ENCODE measurements at regions not wholly inside any gene's neighbourhood (a gene's known extent, or its start where the extent isn't known, plus 50 kb on each side); places are given as distances from the start of the nearest gene placed in this dataset.

DNA sequence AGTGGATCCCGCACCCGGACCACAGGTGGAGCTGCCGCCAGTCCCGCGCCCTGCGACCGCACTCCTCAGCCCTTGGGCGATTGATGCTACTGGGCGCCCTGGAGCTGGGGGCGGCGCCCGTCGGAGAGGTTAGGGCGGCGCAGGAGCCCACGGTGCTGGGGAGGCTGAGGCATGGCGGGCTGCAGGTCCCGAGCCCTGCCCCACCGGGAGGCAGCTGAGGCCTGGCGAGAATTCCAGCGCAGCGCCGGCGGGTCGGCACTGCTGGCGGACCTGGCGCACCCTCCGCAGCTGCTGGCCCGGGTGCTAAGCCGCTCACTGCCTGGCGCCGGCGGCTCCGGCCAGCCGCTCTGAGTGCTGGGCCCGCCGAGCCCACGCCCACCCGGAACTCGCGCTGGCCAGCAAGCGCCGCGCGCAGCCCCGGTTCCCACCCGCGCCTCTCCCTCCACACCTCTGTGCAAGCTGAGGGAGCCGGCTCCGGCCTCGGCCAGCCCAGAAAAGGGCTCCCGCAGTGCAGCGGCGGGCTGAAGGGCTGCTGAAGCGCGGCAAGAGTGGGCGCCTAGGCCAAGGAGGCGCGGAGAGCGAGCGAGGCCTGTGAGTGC lies 1256.5 kb downstream of the STIM2 start:
- DNase-seq (ENCODE audit: low read depth, low spot score) = no peak
- TF ChIP-seq, protein P1, sequence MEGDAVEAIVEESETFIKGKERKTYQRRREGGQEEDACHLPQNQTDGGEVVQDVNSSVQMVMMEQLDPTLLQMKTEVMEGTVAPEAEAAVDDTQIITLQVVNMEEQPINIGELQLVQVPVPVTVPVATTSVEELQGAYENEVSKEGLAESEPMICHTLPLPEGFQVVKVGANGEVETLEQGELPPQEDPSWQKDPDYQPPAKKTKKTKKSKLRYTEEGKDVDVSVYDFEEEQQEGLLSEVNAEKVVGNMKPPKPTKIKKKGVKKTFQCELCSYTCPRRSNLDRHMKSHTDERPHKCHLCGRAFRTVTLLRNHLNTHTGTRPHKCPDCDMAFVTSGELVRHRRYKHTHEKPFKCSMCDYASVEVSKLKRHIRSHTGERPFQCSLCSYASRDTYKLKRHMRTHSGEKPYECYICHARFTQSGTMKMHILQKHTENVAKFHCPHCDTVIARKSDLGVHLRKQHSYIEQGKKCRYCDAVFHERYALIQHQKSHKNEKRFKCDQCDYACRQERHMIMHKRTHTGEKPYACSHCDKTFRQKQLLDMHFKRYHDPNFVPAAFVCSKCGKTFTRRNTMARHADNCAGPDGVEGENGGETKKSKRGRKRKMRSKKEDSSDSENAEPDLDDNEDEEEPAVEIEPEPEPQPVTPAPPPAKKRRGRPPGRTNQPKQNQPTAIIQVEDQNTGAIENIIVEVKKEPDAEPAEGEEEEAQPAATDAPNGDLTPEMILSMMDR (IDR thresholded peaks at IDR 0.05; ENCODE audit: insufficient read depth, low read length, missing control alignments) = no peak
- ChIA-PET POLR2A (no interaction called here), CTCF (no interaction called here)
- no peak overlapping the region for H3K4me3 ChIP-seq (ENCODE audit: low read depth, low read length)

DNA sequence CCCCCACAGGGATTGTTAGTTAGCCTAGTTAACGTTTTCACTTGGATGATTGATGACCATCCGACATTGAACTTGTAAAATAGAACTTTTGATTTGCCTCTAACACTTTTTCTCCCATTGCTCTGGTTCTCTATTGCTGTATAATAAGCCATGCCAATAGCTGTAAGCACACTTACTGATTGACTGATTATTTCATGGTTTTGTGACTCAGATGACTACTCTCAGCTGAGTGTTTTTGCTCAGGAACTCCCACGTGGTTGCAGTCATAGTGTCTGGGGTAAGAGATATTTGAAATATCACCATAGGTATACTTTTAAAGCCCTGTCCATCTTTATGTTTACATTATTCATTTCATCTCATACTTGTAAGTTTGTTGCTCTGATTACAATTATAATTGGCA lies 1285.5 kb downstream of the STIM2 start:
- ChIA-PET CTCF (no interaction called here), POLR2A (no interaction called here)
- TF ChIP-seq, protein P1 (IDR thresholded peaks at IDR 0.05; ENCODE audit: insufficient read depth, low read length, missing control alignments) = no peak
- no peak overlapping the region for H3K4me3 ChIP-seq (ENCODE audit: low read depth, low read length)
- DNase-seq (ENCODE audit: low read depth, low spot score) = no peak

DNA sequence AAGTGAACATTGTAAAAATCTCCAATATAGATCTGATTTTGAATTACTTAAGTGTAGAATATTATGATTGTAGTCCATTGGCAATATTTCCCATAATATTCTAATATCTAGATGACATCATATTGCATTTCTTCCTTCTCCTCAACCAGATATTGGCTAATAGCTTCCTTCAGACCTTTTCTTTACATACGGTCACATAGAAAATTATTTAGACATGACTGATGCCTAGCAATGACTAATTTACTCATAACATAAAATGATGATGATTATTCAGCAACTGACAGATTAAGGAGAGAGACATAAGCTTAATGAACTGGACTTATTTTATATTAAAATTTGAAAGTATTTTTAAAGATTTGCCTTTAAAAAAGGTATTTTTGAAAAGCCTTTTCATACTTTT lies 1287.6 kb downstream of the STIM2 start:
- TF ChIP-seq, protein P1 (IDR thresholded peaks at IDR 0.05; ENCODE audit: insufficient read depth, low read length, missing control alignments) = no peak
- no peak for DNase-seq (ENCODE audit: low read depth, low spot score)
- H3K4me3 ChIP-seq (ENCODE audit: low read depth, low read length) = no peak overlapping the region
- ChIA-PET POLR2A (no interaction called here), CTCF (no interaction called here)

DNA sequence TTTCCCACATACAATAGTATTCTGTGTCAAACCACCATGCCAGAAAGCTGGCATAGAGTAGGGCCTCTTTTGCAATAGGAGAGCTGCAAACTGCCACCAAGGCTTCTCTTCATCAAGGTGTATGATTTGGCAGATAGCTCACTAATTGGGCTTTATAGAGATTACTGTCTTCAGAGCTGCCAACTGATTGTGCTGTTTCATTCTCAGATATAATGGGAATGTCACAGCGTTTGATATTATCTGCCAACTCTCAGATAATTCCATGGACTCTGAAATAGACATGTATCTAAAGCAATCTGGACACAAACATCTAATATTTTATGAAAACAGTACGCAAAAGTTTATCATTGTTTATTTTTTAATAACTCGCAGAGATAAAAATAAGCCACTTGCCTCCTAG lies 1289.1 kb downstream of the STIM2 start:
- ChIA-PET POLR2A (no interaction called here), CTCF (no interaction called here)
- TF ChIP-seq, protein P1 (IDR thresholded peaks at IDR 0.05; ENCODE audit: insufficient read depth, low read length, missing control alignments) = no peak
- no peak for DNase-seq (ENCODE audit: low read depth, low spot score)
- no peak overlapping the region for H3K4me3 ChIP-seq (ENCODE audit: low read depth, low read length)

DNA sequence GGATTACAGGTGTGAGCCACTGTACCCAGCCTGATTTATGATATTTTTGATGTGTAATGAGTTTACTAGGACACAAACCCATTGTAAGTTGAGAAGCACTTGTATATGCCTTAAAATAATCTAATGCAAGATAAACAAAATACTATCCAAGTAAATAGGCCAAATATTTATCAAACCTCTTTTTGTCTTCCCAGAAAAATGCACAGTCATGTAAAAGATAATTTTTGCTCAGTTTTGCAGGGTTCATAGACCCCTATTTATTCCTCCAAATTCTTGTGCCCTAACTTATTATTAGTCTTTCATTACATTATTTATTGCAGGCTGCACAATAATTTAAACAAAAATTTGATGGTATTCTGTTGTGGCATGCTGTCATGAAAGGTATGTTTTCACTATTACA lies 1290.7 kb downstream of the STIM2 start:
- TF ChIP-seq, protein P1 (IDR thresholded peaks at IDR 0.05; ENCODE audit: insufficient read depth, low read length, missing control alignments) = no peak
- POLR2A ChIA-PET = no interaction called here
- CTCF ChIA-PET = no interaction called here
- no peak for DNase-seq (ENCODE audit: low read depth, low spot score)
- no peak overlapping the region for H3K4me3 ChIP-seq (ENCODE audit: low read depth, low read length)

DNA sequence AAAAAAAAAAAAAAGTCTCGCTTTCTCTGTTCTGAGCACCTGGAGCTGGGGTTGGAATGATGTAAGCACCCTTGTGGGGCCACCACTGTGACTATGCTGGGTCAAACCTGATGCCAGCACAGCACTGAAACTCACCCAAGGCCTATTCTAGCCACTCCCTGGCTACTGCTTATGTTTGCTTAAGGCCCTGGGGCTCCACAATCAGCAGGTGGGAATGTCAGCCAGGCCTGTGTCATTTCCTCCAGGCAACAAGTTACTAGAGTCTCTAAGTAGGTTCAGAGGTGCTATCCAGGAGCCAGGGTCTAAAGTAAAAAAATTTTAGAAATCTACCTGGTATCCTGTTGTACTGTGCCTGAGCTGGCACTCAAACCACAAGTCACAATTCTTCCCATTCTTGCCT lies 1306.8 kb downstream of the STIM2 start:
- ChIA-PET CTCF (no interaction called here), POLR2A (no interaction called here)
- TF ChIP-seq, protein P1 (IDR thresholded peaks at IDR 0.05; ENCODE audit: insufficient read depth, low read length, missing control alignments) = no peak
- no peak overlapping the region for H3K4me3 ChIP-seq (ENCODE audit: low read depth, low read length)
- DNase-seq (ENCODE audit: low read depth, low spot score) = no peak
